ENCODE measurements at regions not wholly inside any gene's neighbourhood (a gene's known extent, or its start where the extent isn't known, plus 50 kb on each side); places are given as distances from the start of the nearest gene placed in this dataset.
"Not testable (repeated sequence)": the region's sequence is repeated elsewhere in the genome, so short reads cannot be mapped to it uniquely, and the experiment has no call there.

DNA sequence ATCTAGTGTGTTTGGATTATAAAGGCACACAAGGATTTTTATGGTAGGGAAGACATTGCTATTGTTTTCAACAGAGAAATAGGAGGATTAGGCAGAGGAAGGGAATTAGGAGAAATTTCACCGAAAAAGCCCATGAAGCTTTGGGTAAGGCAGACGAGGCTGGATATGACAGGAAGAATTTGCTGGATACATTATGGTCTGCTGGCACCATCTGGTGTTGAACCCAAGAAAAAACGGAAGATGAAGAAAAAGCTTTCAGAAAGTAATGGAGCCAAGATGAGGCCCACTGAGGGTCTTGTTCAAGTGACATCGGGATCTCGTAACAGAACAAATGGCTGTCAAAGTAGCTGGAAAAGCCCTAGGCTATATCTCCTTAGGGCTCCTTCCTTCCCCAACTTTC, 56.5 kb downstream of the OR2J2 start:
- H3K4me3 ChIP-seq (ENCODE audit: low read depth, low read length), result no peak overlapping the region
- FAIRE-seq (no peak), DNase-seq (ENCODE audit: low read depth) (no peak)
- TF ChIP-seq, protein P1, sequence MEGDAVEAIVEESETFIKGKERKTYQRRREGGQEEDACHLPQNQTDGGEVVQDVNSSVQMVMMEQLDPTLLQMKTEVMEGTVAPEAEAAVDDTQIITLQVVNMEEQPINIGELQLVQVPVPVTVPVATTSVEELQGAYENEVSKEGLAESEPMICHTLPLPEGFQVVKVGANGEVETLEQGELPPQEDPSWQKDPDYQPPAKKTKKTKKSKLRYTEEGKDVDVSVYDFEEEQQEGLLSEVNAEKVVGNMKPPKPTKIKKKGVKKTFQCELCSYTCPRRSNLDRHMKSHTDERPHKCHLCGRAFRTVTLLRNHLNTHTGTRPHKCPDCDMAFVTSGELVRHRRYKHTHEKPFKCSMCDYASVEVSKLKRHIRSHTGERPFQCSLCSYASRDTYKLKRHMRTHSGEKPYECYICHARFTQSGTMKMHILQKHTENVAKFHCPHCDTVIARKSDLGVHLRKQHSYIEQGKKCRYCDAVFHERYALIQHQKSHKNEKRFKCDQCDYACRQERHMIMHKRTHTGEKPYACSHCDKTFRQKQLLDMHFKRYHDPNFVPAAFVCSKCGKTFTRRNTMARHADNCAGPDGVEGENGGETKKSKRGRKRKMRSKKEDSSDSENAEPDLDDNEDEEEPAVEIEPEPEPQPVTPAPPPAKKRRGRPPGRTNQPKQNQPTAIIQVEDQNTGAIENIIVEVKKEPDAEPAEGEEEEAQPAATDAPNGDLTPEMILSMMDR (IDR thresholded peaks at IDR 0.05; ENCODE audit: insufficient read depth, low read length, severe bottlenecking), result no peak
- no peaks in the 10 kb centered on the region for H3K36me3 ChIP-seq (ENCODE audit: control insufficient read depth, insufficient read depth, low read length)
- H3K27me3 ChIP-seq (ENCODE audit: control insufficient read depth, insufficient read depth, low read length), result no peaks in the 10 kb centered on the region

DNA sequence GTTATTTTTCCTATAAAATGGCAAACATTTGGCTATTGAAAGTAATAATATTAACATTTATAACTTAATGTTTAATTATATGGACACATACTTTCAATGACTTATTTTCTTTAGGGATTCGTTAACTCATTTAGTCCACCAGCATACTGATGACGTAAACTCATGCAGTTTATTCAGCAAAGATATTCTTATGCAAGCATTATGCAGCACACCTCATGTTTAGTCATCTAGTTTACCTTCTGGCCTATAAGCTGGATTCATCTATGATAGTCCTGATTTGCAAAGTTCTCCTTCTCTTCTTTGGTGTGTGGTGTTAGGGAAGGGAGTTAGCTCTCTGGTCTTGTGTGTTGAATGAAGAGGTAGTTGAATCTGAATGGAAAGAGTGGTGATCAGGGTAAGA, 60.0 kb downstream of the OR2J2 start:
- DNase-seq (ENCODE audit: low read depth) (peak; percentile 54), FAIRE-seq (no peak)
- Histone ChIP-seq H3K27me3 (ENCODE audit: control insufficient read depth, insufficient read depth, low read length) (no peaks in the 10 kb centered on the region), H3K4me3 (ENCODE audit: low read depth, low read length) (no peak overlapping the region), H3K36me3 (ENCODE audit: control insufficient read depth, insufficient read depth, low read length) (no peaks in the 10 kb centered on the region)
- TF ChIP-seq, protein P1 (IDR thresholded peaks at IDR 0.05; ENCODE audit: insufficient read depth, low read length, severe bottlenecking), result no peak

- Histone ChIP-seq H3K4me3 (ENCODE audit: low read depth, low read length) (no peak overlapping the region), H3K27me3 (ENCODE audit: control insufficient read depth, insufficient read depth, low read length) (no peaks in the 10 kb centered on the region), H3K36me3 (ENCODE audit: control insufficient read depth, insufficient read depth, low read length) (no peaks in the 10 kb centered on the region)
- DNase-seq (ENCODE audit: low read depth) (no peak), FAIRE-seq (no peak)
- TF ChIP-seq, protein P1 (IDR thresholded peaks at IDR 0.05; ENCODE audit: insufficient read depth, low read length, severe bottlenecking), result no peak
Observed at GRCh38 chr6:29232725-29233124, 62.0 kb downstream of the OR2J2 start.

GRCh38 chr6:29236060-29236459, 65.4 kb downstream of the OR2J2 start:
- no peaks in the 10 kb centered on the region for H3K36me3 ChIP-seq (ENCODE audit: control insufficient read depth, insufficient read depth, low read length)
- FAIRE-seq (no peak), DNase-seq (ENCODE audit: low read depth) (no peak)
- TF ChIP-seq, protein P1 (IDR thresholded peaks at IDR 0.05; ENCODE audit: insufficient read depth, low read length, severe bottlenecking), result no peak
- no peaks in the 10 kb centered on the region for H3K27me3 ChIP-seq (ENCODE audit: control insufficient read depth, insufficient read depth, low read length)
- H3K4me3 ChIP-seq (ENCODE audit: low read depth, low read length), result no peak overlapping the region

DNA sequence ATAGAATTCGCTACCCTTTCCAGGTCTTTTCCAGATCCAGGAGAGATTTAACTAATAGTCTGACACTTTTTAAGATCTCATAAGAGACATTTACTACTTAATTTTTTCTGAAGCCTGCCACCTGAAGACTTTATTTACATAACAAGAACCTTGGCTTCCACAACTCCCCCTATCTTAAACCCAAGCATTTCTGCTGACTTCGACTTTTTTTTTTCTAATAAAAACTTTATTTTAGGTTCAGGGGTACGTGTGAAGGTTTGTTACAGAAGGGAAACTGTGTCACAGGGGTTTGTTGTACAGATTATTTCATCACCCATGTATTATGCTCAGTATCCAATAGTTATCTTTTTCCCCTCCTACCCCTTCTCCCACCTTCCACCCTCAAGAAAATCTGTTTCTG, 64.9 kb upstream of the OR14J1 start:
- no peak for DNase-seq (ENCODE audit: low read depth)
- FAIRE-seq, result no peak
- Histone ChIP-seq H3K36me3 (ENCODE audit: control insufficient read depth, insufficient read depth, low read length) (no peaks in the 10 kb centered on the region), H3K27me3 (ENCODE audit: control insufficient read depth, insufficient read depth, low read length) (no peaks in the 10 kb centered on the region), H3K4me3 (ENCODE audit: low read depth, low read length) (no peak overlapping the region)
- TF ChIP-seq, protein P1 (IDR thresholded peaks at IDR 0.05; ENCODE audit: insufficient read depth, low read length, severe bottlenecking), result no peak

DNA sequence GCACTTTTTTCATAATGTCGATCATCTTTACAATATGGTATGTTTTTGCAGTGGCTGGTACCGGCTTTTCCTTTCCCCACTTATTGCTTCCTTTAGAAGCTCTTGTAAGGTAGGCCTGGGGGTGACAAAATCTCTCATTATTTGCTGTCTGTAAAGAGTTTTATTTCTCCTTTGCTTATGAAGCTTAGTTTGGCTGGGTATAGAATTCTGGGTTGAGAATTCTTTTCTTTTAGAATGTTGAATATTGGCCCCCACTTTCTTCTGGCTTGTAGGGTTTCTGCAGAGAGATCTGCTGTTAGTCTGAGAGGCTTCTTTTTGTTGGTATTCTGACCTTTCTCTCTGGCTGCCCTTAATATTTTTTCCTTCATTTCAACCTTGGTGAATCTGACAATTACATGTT, 58.5 kb upstream of the OR14J1 start:
- FAIRE-seq; H3K36me3 ChIP-seq (ENCODE audit: control insufficient read depth, insufficient read depth, low read length); H3K4me3 ChIP-seq (ENCODE audit: low read depth, low read length); DNase-seq (ENCODE audit: low read depth); H3K27me3 ChIP-seq (ENCODE audit: control insufficient read depth, insufficient read depth, low read length): not testable (repeated sequence)

Measured in bronchial epithelial cell (primary cell).